Gastroesophageal sphincter (tissue), 2 donors: ENCODE measurements at regions not wholly inside any gene's neighbourhood (a gene's known extent, or its start where the extent isn't known, plus 50 kb on each side); places are given as distances from the start of the nearest gene placed in this dataset.

ENCODE experiments used
- EP300 ChIP-seq: sonication (generic); formaldehyde crosslinking; IDR thresholded peaks from one replicate; pipeline ENCODE4 v1.6.1; 2017; ENCODE audit warnings: antibody characterized with exemption, mild to moderate bottlenecking
- POLR2AphosphoS5 ChIP-seq: sonication (generic); formaldehyde crosslinking; IDR thresholded peaks from one replicate; pipeline ENCODE4 v1.6.1; 2017; ENCODE audit warnings: antibody characterized with exemption

DNA sequence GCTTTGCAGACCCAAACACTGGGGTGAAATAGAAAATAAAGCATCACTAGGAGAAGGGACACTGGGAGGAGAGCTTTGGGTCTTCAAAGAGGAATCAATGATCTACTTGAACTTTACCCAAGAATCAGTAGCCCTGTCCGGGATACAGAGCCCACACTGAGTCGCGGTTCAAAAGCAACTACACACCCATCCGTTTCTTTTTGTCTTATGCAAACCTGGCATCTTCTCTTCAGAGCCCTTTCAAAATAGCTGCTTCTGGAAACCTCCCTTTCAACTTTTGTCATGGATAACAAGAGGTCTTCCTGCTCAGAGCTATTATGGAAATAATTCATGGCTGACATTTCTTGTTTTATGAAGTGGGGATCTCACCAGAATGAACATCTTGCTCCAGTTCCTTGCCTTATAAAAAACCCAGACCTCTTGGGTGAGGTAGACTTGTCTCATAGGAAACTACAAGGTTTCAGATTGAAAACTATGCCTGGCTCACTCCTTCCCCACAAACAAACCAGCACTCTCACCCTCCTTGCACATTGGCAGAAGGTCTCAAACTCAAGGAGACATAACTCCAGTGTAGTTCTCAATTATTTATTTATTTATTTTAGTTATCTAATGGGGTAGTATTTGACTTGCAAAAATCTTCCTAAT lies 115.1 kb upstream of the ARHGEF3 start:
- TF ChIP-seq EP300 = no peak
- TF ChIP-seq POLR2AphosphoS5 = no peak
